Neural cell (in vitro differentiated cells): ENCODE measurements at regions not wholly inside any gene's neighbourhood (a gene's known extent, or its start where the extent isn't known, plus 50 kb on each side); places are given as distances from the start of the nearest gene placed in this dataset.

Experiments
- H2AFZ ChIP-seq: fragments of 200-600, 300-800 bp; sonication (generic), shearing (Covaris generic); 2 replicates; pipeline ENCODE4 v1.6.0; 2014; ENCODE audit warnings: low read depth, mild to moderate bottlenecking, antibody characterized with exemption, low read length, moderate library complexity
- H3F3A ChIP-seq: fragments of 200-600 bp; shearing (Covaris generic); 2 replicates; pipeline ENCODE4 v1.6.1; 2016; ENCODE audit warnings: mild to moderate bottlenecking, moderate library complexity, mixed read lengths, antibody characterized with exemption, low read length; ENCODE audit not compliant: insufficient read depth, poor library complexity, severe bottlenecking
- H3K27ac ChIP-seq: fragments of 200-600, 300-800 bp; sonication (generic), shearing (Covaris generic); 2 replicates; pipeline ENCODE4 v1.5.1; 2014; ENCODE audit warnings: mild to moderate bottlenecking, low read length, moderate library complexity
- H3K27me3 ChIP-seq: fragments of 300-800, 200-600 bp; sonication (generic), shearing (Covaris generic); 2 replicates; pipeline ENCODE4 v1.6.0; 2014; ENCODE audit warnings: mild to moderate bottlenecking, low read depth, low read length, moderate library complexity; ENCODE audit not compliant: insufficient read depth
- H3K36me3 ChIP-seq: fragments of 300-800, 200-600 bp; sonication (generic), shearing (Covaris generic); 2 replicates; pipeline ENCODE4 v1.5.1; 2014; ENCODE audit warnings: mild to moderate bottlenecking, antibody characterized with exemption, low read length, moderate library complexity; ENCODE audit not compliant: insufficient read depth
- H3K4me2 ChIP-seq: fragments of 300-800, 200-600 bp; sonication (generic), shearing (Covaris generic); 2 replicates; pipeline ENCODE4 v1.6.0; 2014; ENCODE audit warnings: mild to moderate bottlenecking, low read length
- H3K4me3 ChIP-seq: fragments of 300-800, 200-600 bp; sonication (generic), shearing (Covaris generic); 2 replicates; pipeline ENCODE4 v1.5.1; 2014; ENCODE audit warnings: mild to moderate bottlenecking, low read length, moderate library complexity
- H3K79me2 ChIP-seq: fragments of 200-600 bp; shearing (Covaris generic); replicated peaks from 2 replicates; pipeline ENCODE4 v1.6.0; 2014; ENCODE audit warnings: mild to moderate bottlenecking, low read length, moderate library complexity; ENCODE audit not compliant: insufficient read depth
- H3K9ac ChIP-seq: fragments of 300-800, 200-600 bp; sonication (generic), shearing (Covaris generic); 2 replicates; pipeline ENCODE4 v1.6.1; 2016; ENCODE audit warnings: mild to moderate bottlenecking, low read length, mixed read lengths
- H3K9me2 ChIP-seq: fragments of 200-600 bp; shearing (Covaris generic); 2 replicates; pipeline ENCODE4 v1.6.1; 2016; ENCODE audit warnings: mild to moderate bottlenecking, low read length, mixed read lengths; ENCODE audit not compliant: insufficient read depth
- H3K9me3 ChIP-seq: fragments of 200-600, 300-800 bp; sonication (generic), shearing (Covaris generic); 2 replicates; pipeline ENCODE4 v1.6.1; 2016; ENCODE audit warnings: mild to moderate bottlenecking, mixed run types, low read length, moderate library complexity, mixed read lengths
- H4K20me1 ChIP-seq: fragments of 200-600 bp; shearing (Covaris generic); 2 replicates; pipeline ENCODE4 v1.6.1; 2016; ENCODE audit warnings: mild to moderate bottlenecking, mixed run types; ENCODE audit not compliant: insufficient read depth
- EP300 ChIP-seq: fragments of 450-650 bp; conservative IDR thresholded peaks from 2 replicates; pipeline ENCODE4 v1.6.1; 2014; ENCODE audit warnings: antibody characterized with exemption, mild to moderate bottlenecking, moderate library complexity; ENCODE audit not compliant: poor library complexity, severe bottlenecking
- EZH2 ChIP-seq: fragments of 200-600, 300-800 bp; shearing (Covaris generic), sonication (generic); IDR thresholded peaks from 2 replicates; pipeline ENCODE4 v1.6.1; 2014; ENCODE audit warnings: antibody characterized with exemption, low read length, borderline replicate concordance, mild to moderate bottlenecking; ENCODE audit not compliant: insufficient read depth, poor library complexity, severe bottlenecking
- MXI1 ChIP-seq: fragments of 450-650 bp; conservative IDR thresholded peaks from 2 replicates; pipeline ENCODE4 v1.6.1; 2014; ENCODE audit warnings: antibody characterized with exemption, mild to moderate bottlenecking; ENCODE audit not compliant: poor library complexity, severe bottlenecking
- POLR2AphosphoS5 ChIP-seq: IDR thresholded peaks from 2 replicates; pipeline ENCODE4 v1.6.1; 2012
- RAD21 ChIP-seq: fragments of 450-650 bp; conservative IDR thresholded peaks from 2 replicates; pipeline ENCODE4 v1.6.1; 2014; ENCODE audit warnings: antibody characterized with exemption, mild to moderate bottlenecking, moderate library complexity
- SMC3 ChIP-seq: fragments of 450-650 bp; conservative IDR thresholded peaks from 2 replicates; pipeline ENCODE4 v1.6.1; 2014; ENCODE audit warnings: antibody characterized with exemption, mild to moderate bottlenecking, moderate library complexity; ENCODE audit not compliant: poor library complexity
- TAF1 ChIP-seq: IDR thresholded peaks from 2 replicates; pipeline ENCODE4 v1.6.1; 2012; ENCODE audit warnings: low read depth
- TF ChIP-seq, protein P1 (sequence below): IDR thresholded peaks from 2 replicates; pipeline ENCODE4 v1.6.1; 2012; ENCODE audit warnings: borderline replicate concordance
- TF ChIP-seq, protein P2 (sequence below): fragments of 450-650 bp; IDR thresholded peaks from 2 replicates; pipeline ENCODE4 v1.5.1; 2014; ENCODE audit warnings: antibody characterized with exemption, mild to moderate bottlenecking, moderate library complexity; ENCODE audit not compliant: poor library complexity, severe bottlenecking

- Histone ChIP-seq H3K4me3 (no peak overlapping the region), H3K27ac (no peak overlapping the region), H3K9ac (no peak overlapping the region), H3K9me3 (no peaks in the 10 kb centered on the region), H4K20me1 (no peaks in the 10 kb centered on the region), H3K9me2 (no peaks in the 10 kb centered on the region), H3K27me3 (no peaks in the 10 kb centered on the region), H3K79me2 (no peaks in the 10 kb centered on the region), H3K4me2 (no peak overlapping the region), H3F3A (no peaks in the 10 kb centered on the region), H3K36me3 (no peaks in the 10 kb centered on the region), H2AFZ (no peak overlapping the region)
- TF ChIP-seq MXI1 (no peak), RAD21 (no peak), TAF1 (no peak), EP300 (no peak), EZH2 (no peak), POLR2AphosphoS5 (no peak), SMC3 (no peak)
- TF ChIP-seq, protein P1, sequence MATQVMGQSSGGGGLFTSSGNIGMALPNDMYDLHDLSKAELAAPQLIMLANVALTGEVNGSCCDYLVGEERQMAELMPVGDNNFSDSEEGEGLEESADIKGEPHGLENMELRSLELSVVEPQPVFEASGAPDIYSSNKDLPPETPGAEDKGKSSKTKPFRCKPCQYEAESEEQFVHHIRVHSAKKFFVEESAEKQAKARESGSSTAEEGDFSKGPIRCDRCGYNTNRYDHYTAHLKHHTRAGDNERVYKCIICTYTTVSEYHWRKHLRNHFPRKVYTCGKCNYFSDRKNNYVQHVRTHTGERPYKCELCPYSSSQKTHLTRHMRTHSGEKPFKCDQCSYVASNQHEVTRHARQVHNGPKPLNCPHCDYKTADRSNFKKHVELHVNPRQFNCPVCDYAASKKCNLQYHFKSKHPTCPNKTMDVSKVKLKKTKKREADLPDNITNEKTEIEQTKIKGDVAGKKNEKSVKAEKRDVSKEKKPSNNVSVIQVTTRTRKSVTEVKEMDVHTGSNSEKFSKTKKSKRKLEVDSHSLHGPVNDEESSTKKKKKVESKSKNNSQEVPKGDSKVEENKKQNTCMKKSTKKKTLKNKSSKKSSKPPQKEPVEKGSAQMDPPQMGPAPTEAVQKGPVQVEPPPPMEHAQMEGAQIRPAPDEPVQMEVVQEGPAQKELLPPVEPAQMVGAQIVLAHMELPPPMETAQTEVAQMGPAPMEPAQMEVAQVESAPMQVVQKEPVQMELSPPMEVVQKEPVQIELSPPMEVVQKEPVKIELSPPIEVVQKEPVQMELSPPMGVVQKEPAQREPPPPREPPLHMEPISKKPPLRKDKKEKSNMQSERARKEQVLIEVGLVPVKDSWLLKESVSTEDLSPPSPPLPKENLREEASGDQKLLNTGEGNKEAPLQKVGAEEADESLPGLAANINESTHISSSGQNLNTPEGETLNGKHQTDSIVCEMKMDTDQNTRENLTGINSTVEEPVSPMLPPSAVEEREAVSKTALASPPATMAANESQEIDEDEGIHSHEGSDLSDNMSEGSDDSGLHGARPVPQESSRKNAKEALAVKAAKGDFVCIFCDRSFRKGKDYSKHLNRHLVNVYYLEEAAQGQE, result no peak
- TF ChIP-seq, protein P2, sequence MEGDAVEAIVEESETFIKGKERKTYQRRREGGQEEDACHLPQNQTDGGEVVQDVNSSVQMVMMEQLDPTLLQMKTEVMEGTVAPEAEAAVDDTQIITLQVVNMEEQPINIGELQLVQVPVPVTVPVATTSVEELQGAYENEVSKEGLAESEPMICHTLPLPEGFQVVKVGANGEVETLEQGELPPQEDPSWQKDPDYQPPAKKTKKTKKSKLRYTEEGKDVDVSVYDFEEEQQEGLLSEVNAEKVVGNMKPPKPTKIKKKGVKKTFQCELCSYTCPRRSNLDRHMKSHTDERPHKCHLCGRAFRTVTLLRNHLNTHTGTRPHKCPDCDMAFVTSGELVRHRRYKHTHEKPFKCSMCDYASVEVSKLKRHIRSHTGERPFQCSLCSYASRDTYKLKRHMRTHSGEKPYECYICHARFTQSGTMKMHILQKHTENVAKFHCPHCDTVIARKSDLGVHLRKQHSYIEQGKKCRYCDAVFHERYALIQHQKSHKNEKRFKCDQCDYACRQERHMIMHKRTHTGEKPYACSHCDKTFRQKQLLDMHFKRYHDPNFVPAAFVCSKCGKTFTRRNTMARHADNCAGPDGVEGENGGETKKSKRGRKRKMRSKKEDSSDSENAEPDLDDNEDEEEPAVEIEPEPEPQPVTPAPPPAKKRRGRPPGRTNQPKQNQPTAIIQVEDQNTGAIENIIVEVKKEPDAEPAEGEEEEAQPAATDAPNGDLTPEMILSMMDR, result no peak
Measured at GRCh38 chr5:121707178-121707577, 144.5 kb upstream of the FTMT start.

DNA sequence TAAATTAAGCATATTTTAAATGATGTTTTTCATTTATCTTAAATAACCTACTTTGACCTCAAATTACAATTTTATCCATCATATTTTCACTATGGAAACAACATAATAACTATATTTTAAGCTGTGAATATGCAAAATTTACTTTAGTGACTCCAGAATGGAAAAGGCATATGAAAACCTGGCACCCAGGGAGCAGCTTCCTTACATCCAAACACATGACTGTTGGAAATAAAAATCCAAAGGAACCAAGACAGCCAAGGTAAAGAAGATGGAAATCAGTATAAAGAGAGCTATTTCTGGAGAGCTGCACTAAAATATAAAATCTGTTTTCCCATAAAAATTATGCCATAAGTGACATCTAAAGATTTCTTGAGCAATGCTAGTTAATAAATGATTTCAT, 140.3 kb upstream of the FTMT start:
- Histone ChIP-seq H3K9ac (no peak overlapping the region), H3K79me2 (no peaks in the 10 kb centered on the region), H4K20me1 (no peaks in the 10 kb centered on the region), H3K36me3 (no peaks in the 10 kb centered on the region), H3K27me3 (no peaks in the 10 kb centered on the region), H3K4me2 (no peak overlapping the region), H3K9me3 (no peaks in the 10 kb centered on the region), H2AFZ (no peak overlapping the region), H3K9me2 (no peaks in the 10 kb centered on the region), H3K27ac (no peak overlapping the region), H3F3A (no peaks in the 10 kb centered on the region), H3K4me3 (no peak overlapping the region)
- TF ChIP-seq, protein P2, result no peak
- TF ChIP-seq TAF1 (no peak), SMC3 (no peak), EP300 (no peak), MXI1 (no peak), POLR2AphosphoS5 (no peak), RAD21 (no peak), EZH2 (no peak)
- TF ChIP-seq, protein P1, result no peak
